ENCODE measurements at regions not wholly inside any gene's neighbourhood (a gene's known extent, or its start where the extent isn't known, plus 50 kb on each side); places are given as distances from the start of the nearest gene placed in this dataset.

GRCh38 chr3:66136597-66136996 is 84.2 kb upstream of the SLC25A26 start:
- no peak for DNase-seq (ENCODE audit: extremely low read depth in 1 of 4, low spot score in 3 of 4)
- CTCF ChIA-PET (ENCODE audit: low intra/inter-chr PET ratio), result interaction anchor here (0.9 kb wide), 1 partner anchor 352 kb away, joined by 4 read pairs; no protein-coding TSS in a partner anchor

GRCh38 chr3:66133853-66134445 is 86.9 kb upstream of the SLC25A26 start:
- H3K9ac ChIP-seq (ENCODE audit: insufficient read depth in 1 of 2, low read depth in 2 of 2, low read length in 2 of 2), result no peak overlapping the region
- no peak for DNase-seq (ENCODE audit: extremely low read depth in 1 of 4, low spot score in 3 of 4)
- no peaks in the 10 kb centered on the region for H3K9me3 ChIP-seq (replicated peaks; ENCODE audit: control insufficient read depth, insufficient read depth, low read depth, low read length)
- ChIA-PET POLR2A (no interaction called here), CTCF (ENCODE audit: low intra/inter-chr PET ratio) (interaction anchor here (0.6 kb wide), 1 partner anchor 1024 kb away, joined by 4 read pairs; no protein-coding TSS in a partner anchor)
- no peaks in the 10 kb centered on the region for H3K36me3 ChIP-seq (ENCODE audit: control insufficient read depth, insufficient read depth, low read length)
- no peak for FAIRE-seq
- H3K4me2 ChIP-seq (ENCODE audit: insufficient read depth, low read length), result no peak overlapping the region
- WGBS (ENCODE audit: insufficient coverage, low coverage, missing lambda C conversion rate), result 0% methylated on average over 8 of the region's 8 CpGs
- no TSS peak for BruUV-seq (replicated peaks)
- TF ChIP-seq FOSL1 (tag; conservative IDR thresholded peaks at IDR 0.05) (no peak), ZNF316 (IDR thresholded peaks at IDR 0.05) (0 out of 2 replicates have a peak, but pooled peaks have one; percentile 22)
- in situ Hi-C loops (cut with MboI), result loop anchor here (25.0 kb wide), 1 partner anchor 347 kb away; no protein-coding TSS in a partner anchor
- no peaks in the 10 kb centered on the region for H3K79me2 ChIP-seq (ENCODE audit: control insufficient read depth, insufficient read depth, low read length)
- ATAC-seq, result no peak
- H2AFZ ChIP-seq (ENCODE audit: low read depth, low read length), result no peak overlapping the region
- H3K4me1 ChIP-seq (replicated peaks in 1 of 2; ENCODE audit: control insufficient read depth in 2 of 2, insufficient read depth in 2 of 2, low read length in 2 of 2), result no peaks in the 10 kb centered on the region
- no peak overlapping the region for H3K27ac ChIP-seq (ENCODE audit: extremely low read depth, low read depth, low read length)
- no peaks in the 10 kb centered on the region for H4K20me1 ChIP-seq (replicated peaks; ENCODE audit: control insufficient read depth, insufficient read depth, low read length)
- H3K27me3 ChIP-seq (ENCODE audit: control insufficient read depth in 2 of 2, insufficient read depth in 2 of 2, low read length in 2 of 2), result peaks cover 0 to 2% of the 10 kb centered on the region in 2 experiments; a peak in 2 of 5 replicates
- intact Hi-C loops (cut with micrococcal nuclease), result no loop called here
- H3K4me3 ChIP-seq, result no peak overlapping the region
- no peaks in the 10 kb centered on the region for H3K9me1 ChIP-seq (ENCODE audit: control insufficient read depth, insufficient read depth, low read length)

More at GRCh38 chr3:66136597-66136996, 84.2 kb upstream of the SLC25A26 start:
- BruUV-seq (replicated peaks), result no TSS peak
- H3K9me1 ChIP-seq (ENCODE audit: control insufficient read depth, insufficient read depth, low read length), result no peaks in the 10 kb centered on the region
- H3K4me1 ChIP-seq (replicated peaks in 1 of 2; ENCODE audit: control insufficient read depth in 2 of 2, insufficient read depth in 2 of 2, low read length in 2 of 2), result no peaks in the 10 kb centered on the region
- no peak overlapping the region for H3K9ac ChIP-seq (ENCODE audit: insufficient read depth in 1 of 2, low read depth in 2 of 2, low read length in 2 of 2)
- no peak overlapping the region for H2AFZ ChIP-seq (ENCODE audit: low read depth, low read length)
- WGBS (ENCODE audit: insufficient coverage, low coverage, missing lambda C conversion rate), result no CpG with 5 or more reads among the region's 1 CpG
- no peaks in the 10 kb centered on the region for H3K9me3 ChIP-seq (replicated peaks; ENCODE audit: control insufficient read depth, insufficient read depth, low read depth, low read length)
- H3K4me3 ChIP-seq, result no peak overlapping the region
- intact Hi-C loops (cut with micrococcal nuclease) (no loop called here), in situ Hi-C loops (cut with MboI) (loop anchor here (25.0 kb wide), 1 partner anchor 349 kb away; no protein-coding TSS in a partner anchor)
- POLR2A ChIA-PET, result no interaction called here
- peaks cover 0 to 2% of the 10 kb centered on the region in 2 experiments; a peak in 2 of 5 replicates for H3K27me3 ChIP-seq (ENCODE audit: control insufficient read depth in 2 of 2, insufficient read depth in 2 of 2, low read length in 2 of 2)
- H3K4me2 ChIP-seq (ENCODE audit: insufficient read depth, low read length), result no peak overlapping the region
- no peaks in the 10 kb centered on the region for H3K79me2 ChIP-seq (ENCODE audit: control insufficient read depth, insufficient read depth, low read length)
- no peaks in the 10 kb centered on the region for H3K36me3 ChIP-seq (ENCODE audit: control insufficient read depth, insufficient read depth, low read length)
- H4K20me1 ChIP-seq (replicated peaks; ENCODE audit: control insufficient read depth, insufficient read depth, low read length), result no peaks in the 10 kb centered on the region
- H3K27ac ChIP-seq (ENCODE audit: extremely low read depth, low read depth, low read length), result no peak overlapping the region
- FAIRE-seq (no peak), ATAC-seq (no peak)
- TF ChIP-seq EP400 (IDR thresholded peaks at IDR 0.05) (no peak), ZBTB26 (CRISPR knock-in tag; IDR thresholded peaks at IDR 0.05) (no peak)
